ENCODE measurements at regions not wholly inside any gene's neighbourhood (a gene's known extent, or its start where the extent isn't known, plus 50 kb on each side); places are given as distances from the start of the nearest gene placed in this dataset.

DNA sequence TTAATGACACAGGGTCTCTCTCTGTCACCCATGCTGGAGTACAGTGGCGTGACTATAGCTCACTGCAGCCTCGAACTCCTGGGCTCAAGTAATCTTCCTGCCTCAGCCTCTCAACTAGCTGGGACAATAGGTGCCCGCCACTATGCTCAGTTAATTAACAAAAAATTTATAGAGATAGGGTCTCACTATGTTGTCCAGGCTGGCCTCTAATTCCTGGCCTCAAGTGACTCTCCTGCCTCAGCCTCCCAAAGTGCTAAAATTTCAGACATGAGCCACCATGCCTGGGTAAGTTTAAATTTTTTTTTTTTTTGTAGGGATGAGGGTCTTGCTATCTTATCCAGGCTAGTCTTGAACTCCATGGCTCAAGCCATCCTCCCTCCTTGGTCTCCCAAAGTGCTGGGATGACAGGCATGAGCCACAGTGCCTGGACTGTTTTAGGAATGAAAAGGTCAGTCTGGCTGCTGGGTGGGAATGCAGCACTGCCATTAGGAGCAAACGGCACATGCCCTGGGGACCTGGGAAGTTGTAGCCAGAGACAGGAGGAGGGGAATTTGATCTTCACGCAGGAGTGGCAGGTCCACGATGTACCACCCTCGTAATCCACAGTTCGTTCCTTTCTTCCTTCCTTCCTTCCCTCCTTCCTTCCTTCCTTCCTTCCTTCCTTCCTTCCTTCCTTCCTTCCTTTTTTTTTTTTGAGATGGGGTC, 106.7 kb downstream of the HAPSTR1 start:
- TF ChIP-seq, protein P1, sequence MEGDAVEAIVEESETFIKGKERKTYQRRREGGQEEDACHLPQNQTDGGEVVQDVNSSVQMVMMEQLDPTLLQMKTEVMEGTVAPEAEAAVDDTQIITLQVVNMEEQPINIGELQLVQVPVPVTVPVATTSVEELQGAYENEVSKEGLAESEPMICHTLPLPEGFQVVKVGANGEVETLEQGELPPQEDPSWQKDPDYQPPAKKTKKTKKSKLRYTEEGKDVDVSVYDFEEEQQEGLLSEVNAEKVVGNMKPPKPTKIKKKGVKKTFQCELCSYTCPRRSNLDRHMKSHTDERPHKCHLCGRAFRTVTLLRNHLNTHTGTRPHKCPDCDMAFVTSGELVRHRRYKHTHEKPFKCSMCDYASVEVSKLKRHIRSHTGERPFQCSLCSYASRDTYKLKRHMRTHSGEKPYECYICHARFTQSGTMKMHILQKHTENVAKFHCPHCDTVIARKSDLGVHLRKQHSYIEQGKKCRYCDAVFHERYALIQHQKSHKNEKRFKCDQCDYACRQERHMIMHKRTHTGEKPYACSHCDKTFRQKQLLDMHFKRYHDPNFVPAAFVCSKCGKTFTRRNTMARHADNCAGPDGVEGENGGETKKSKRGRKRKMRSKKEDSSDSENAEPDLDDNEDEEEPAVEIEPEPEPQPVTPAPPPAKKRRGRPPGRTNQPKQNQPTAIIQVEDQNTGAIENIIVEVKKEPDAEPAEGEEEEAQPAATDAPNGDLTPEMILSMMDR (IDR thresholded peaks at IDR 0.05): no peak
- no peak for TF ChIP-seq POLR2AphosphoS5 (IDR thresholded peaks at IDR 0.05; ENCODE audit: low read depth, low read length)
- TF ChIP-seq, protein P2, sequence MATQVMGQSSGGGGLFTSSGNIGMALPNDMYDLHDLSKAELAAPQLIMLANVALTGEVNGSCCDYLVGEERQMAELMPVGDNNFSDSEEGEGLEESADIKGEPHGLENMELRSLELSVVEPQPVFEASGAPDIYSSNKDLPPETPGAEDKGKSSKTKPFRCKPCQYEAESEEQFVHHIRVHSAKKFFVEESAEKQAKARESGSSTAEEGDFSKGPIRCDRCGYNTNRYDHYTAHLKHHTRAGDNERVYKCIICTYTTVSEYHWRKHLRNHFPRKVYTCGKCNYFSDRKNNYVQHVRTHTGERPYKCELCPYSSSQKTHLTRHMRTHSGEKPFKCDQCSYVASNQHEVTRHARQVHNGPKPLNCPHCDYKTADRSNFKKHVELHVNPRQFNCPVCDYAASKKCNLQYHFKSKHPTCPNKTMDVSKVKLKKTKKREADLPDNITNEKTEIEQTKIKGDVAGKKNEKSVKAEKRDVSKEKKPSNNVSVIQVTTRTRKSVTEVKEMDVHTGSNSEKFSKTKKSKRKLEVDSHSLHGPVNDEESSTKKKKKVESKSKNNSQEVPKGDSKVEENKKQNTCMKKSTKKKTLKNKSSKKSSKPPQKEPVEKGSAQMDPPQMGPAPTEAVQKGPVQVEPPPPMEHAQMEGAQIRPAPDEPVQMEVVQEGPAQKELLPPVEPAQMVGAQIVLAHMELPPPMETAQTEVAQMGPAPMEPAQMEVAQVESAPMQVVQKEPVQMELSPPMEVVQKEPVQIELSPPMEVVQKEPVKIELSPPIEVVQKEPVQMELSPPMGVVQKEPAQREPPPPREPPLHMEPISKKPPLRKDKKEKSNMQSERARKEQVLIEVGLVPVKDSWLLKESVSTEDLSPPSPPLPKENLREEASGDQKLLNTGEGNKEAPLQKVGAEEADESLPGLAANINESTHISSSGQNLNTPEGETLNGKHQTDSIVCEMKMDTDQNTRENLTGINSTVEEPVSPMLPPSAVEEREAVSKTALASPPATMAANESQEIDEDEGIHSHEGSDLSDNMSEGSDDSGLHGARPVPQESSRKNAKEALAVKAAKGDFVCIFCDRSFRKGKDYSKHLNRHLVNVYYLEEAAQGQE (IDR thresholded peaks at IDR 0.05; ENCODE audit: insufficient read depth in 1 of 2, low read depth in 2 of 2, low read length in 1 of 2): no peak
